SK-N-MC (cell line): ENCODE measurements at regions not wholly inside any gene's neighbourhood (a gene's known extent, or its start where the extent isn't known, plus 50 kb on each side); places are given as distances from the start of the nearest gene placed in this dataset.

Experiments used
- EZH2 ChIP-seq: fragments of 200-600 bp; sonication (generic); IDR thresholded peaks from one replicate; pipeline ENCODE4 v1.6.1; 2017; ENCODE audit warnings: antibody characterized with exemption
- FOXP2 ChIP-seq: optimal IDR thresholded peaks from 2 replicates; pipeline ENCODE3; 2011; ENCODE audit warnings: mild to moderate bottlenecking, moderate library complexity; ENCODE audit not compliant: insufficient read depth; ENCODE audit errors: extremely low read length, control extremely low read depth
- POLR2AphosphoS5 ChIP-seq: IDR thresholded peaks from 2 replicates; pipeline ENCODE4 v1.6.1; 2012; ENCODE audit warnings: mild to moderate bottlenecking, low read depth, low read length, borderline replicate concordance

DNA sequence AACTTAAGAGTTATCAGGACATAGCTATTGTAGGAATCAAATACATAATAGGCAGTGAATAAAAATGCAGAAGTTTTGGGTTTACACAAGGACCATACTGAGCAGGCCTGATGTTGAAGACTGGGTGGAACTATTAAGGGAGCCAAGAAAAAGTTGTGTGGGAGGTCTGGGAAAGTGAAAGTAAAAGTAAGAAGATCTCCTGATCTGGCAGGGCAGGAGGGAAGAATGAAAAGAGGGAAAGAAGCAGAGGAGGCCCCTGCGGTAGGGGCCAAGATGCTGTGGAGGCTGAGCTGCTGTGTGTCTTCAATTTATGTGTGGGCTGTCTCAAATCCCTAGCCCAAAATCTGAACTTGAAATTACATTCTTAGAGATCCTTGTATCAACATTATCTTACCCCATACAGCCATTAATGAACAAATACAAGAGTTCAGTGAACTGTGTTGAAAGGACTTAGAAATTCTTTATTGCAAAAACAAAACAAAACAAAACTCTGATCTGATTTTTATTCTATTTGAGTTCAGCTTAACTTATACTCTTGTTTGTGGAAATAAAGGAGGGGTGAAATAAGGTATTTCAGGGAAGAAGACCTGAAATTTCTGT, 1183.8 kb downstream of the HACE1 start:
- TF ChIP-seq POLR2AphosphoS5 (no peak), EZH2 (no peak), FOXP2 (no peak)
